Activated T-helper 1 cell treated with anti-CD3 and anti-CD28 coated beads, Interleukin-2, amount 50 U/mL, for 16 hours (primary cell): ENCODE measurements at regions not wholly inside any gene's neighbourhood (a gene's known extent, or its start where the extent isn't known, plus 50 kb on each side); places are given as distances from the start of the nearest gene placed in this dataset.
"Not testable (repeated sequence)": the region's sequence is repeated elsewhere in the genome, so short reads cannot be mapped to it uniquely, and the experiment has no call there.

Source experiments
- DNase-seq, 2 donors: peaks; one replicate each; pipeline ENCODE4 v3.0.0-alpha.2; 2020; ENCODE audit warnings: low read depth in 1 of 2, low spot score in 1 of 2

DNA sequence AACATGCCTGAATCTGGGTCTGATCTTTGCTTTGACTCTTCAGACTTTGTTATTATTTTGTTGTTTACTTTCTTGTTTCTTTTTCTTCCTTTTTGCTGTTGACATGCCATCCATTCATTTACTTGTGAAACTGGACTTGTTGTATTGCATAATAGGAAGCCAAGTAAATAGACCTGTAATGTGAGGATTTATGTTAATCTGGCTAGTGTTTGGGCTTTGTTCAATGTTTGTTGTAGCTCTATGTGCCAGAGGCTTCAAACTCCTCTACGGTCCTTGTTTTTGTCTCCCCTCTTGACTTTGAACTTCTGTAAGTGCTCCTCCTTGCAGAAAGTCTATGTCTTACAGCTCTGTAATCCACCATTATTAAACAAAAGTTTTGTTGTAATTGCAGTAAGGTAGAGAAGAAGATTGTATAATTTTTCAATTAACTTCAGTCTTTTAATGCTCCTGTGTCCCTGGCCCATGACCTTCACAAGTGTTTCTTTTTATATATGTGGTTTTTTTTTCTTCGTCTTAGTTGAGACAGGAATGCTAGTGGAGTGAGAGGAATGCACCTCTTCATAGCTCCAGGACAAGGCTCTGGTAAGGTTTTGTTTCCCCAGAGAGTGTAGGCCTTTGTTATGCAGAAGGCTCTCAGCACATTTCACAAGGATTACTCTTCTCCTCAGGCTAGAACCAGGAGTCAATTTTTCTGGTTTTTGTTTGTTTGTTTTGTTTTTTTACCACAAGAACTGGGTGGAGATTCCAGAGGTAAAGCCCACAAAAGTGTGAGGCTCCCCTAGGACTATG lies 1061.8 kb upstream of the CITED2 start:
- no peak for DNase-seq

DNA sequence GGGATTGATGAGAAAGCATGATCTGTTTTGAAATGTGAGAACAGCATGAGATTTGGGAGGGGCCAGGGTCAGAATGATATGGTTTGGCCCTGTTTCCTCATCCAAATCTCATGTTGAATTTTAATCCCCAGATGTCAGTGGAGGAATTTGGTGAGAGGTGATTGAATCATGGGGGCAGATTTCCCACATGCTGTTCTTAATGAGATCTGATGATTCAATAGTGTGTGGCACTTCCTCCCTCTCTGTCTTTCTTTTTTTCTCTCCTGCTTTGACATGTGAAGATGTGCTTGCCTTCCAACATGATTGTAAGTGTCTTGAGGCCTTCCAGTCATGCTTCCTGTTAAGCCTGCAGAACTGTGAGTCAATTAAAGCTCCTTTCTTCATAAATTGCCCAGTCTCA lies 1060.3 kb upstream of the CITED2 start:
- DNase-seq, result no peak

DNA sequence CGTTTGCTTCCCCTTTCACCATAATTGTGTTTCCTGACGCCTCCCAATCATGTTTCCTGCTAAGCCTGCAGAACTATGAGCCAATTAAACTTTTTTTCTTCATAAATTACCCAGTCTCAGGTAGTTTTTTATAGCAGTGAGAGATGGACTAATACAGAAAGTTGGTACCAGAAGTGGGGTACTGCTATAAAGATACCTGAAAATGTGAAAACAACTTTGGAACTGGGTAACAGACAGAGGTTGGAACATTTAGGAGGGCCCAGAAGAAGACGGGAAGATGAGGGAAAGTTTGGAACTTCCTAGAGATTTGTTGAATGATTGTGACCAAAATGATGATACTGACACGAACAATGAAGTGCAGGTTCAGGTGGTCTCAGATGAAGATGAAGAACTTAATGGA lies 1058.6 kb upstream of the CITED2 start:
- DNase-seq, result no peak

DNA sequence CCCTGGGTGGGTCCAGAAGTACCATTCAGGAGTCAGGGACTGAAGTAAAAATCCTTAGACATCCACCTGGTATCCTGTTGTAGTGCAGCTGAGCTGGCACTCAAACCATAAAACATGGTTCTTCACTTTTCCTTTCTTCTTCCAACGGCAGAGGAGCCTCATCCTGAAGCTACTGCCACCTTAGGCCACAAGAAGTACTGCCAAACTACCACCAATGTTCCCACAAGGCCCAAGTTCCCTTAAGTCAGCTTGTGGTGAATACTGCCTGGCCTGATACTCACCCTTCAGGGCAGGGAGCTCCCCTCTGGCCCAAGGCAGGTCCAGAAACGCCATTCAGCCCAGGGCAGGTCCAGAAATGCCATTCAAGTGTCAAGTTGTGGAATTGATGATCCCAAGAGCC lies 1053.4 kb upstream of the CITED2 start:
- no peak for DNase-seq

DNA sequence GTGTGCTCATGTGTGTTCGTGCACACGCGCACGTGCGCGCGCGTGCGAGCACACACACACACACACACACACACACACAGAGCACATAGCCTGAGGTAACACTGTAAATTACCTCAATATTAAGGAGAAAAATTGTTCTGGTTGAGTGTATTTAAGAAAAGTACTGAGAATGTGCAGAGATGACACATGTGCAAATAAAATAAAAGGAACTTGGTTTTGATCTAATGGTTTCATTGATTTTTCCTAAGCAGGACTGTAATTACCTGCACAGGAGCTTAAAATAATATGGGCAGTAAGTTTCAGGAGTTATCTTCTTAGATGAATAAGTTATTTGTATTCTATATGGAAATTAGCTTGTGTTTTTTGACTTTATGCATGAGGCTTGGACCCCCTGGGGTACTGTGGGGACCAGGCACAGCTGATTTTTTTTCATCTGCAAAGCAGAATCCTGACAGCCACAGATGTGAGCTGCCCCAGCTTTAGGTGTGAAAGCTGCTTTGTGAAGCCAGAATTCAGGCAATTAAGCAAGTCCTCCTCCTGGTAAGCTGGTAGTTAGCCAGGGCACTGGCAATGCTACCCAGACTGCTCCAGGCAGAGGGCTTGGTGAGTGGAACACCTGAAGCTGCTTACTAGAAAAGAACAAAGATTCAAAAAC lies 1040.6 kb upstream of the CITED2 start:
- no peak for DNase-seq

DNA sequence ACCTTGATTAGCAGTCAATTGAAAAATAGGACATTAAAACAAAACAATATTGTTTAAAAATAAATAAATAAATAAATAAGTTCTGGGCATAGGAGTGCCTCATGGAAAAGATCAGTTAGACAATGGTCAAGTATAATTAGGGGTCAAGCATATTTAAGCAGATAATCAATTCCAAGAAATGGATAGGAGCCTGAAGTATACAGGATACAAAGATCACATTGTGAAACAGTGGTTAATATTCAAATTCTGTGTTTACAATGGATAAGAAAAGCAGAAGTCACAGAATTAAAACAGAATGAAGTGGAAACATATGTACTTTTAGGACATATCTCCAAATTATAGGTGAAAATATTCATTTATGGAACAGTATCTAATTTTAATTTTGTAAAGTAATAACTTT lies 1028.6 kb upstream of the CITED2 start:
- no peak for DNase-seq

DNA sequence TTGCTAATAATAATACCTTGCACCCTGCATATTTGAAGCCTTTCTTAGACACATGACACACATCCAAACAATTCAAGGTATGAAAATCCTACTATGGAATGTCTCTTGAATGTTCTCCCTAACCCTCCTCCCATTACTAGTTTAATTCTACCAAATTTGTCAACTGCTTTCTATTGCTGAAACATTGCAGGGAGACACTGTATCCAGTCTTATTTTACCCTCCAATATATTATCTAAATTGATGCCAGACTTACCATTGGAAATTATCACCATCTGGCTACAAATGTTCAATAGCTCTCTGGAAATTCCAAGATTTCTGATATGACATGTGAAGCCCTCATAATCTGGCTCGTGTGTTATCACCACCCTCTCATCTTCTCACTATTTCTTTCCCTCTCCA lies 1027.3 kb upstream of the CITED2 start:
- no peak for DNase-seq

DNA sequence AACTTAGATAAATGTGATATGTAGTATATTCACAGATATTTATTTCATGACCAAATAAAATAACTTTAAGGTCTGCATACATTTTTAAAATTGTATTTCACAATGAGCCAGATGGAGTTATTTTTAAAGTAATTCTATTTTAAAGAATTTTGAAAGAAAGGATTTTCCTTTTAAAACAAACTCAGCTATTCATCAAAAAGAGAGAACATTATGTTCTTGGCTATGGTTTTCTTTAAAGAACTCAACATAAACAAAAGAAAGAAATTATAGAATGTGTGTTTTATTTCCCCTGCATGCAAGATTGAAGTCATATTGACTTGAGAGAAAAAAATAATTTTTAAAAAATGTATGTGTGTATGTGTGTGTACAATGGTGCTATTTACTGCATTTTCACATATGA lies 1023.6 kb upstream of the CITED2 start:
- DNase-seq, result no peak

DNA sequence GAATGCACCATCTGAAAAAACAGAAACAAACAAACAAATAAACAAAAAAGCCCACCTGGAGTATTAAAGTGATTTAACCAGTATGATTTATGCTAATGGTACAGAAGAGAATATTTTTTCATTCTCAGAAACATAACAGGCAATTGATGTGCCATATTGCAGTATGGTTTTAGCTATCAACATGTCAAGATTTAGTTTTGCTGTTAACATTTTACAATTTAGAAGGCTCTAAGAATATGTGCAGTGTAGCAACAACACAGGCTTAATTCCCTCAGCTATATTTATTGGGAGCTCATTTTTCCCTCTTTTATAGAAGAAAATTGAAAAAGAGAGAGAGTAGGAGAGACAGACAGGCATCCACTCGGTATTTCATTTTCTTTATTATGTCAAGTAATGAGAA lies 1022.7 kb upstream of the CITED2 start:
- DNase-seq, result no peak

DNA sequence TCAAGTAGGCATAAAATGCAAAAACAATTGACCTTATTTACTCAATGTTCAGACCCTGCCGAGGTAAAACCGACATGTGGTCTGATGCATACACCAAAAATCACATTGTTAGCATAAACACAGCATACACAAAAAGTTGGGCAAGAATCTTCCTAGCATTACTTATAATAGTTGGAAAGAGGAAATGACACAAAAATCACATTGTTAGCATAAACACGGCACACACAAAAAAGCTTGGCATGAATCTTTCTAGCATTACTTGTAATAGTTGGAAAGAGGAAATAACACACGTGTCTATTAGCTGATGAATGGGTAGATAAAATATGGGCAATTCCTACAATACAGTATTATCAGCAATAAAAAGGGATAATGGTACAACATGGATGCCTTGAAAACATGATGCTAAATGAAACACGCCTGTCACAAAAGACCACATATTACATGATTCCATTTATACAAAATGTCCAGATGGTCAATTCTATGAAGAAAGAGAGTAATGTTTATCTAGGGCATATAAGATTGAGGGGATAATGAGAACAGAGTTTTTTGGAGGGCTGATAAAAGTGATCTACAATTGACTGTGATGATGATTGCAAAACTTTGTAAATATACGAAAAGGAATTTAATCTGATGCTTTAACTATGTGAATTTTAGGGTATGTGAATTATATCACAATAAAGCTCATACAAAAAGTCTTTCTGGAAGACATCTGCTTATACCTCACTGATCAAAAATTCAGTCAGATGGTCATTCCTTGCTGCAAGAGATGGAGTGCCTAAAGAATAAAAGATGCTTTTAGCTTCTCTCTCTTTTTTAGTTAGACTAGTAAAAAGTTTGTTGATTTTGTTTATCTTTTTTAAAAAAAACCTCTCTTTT lies 1019.5 kb upstream of the CITED2 start:
- no peak for DNase-seq

DNA sequence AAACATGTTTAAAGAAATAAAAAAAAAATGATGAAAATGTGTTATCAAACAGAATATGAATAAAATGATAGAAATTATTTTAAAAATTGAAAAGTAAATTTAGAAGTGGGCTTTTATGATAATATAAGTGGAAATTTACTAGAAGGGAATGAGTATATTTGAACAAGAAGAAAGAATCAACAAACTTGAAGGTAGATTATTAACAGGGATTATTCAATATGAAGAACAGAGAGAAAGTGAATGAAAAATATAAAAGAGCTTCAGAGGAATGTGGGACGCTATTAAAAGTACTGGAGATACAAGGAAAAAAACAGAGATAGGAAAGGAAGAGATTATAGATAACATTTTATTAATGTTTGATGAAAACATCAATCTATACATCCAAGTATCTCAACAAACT lies 1014.4 kb upstream of the CITED2 start:
- no peak for DNase-seq

DNA sequence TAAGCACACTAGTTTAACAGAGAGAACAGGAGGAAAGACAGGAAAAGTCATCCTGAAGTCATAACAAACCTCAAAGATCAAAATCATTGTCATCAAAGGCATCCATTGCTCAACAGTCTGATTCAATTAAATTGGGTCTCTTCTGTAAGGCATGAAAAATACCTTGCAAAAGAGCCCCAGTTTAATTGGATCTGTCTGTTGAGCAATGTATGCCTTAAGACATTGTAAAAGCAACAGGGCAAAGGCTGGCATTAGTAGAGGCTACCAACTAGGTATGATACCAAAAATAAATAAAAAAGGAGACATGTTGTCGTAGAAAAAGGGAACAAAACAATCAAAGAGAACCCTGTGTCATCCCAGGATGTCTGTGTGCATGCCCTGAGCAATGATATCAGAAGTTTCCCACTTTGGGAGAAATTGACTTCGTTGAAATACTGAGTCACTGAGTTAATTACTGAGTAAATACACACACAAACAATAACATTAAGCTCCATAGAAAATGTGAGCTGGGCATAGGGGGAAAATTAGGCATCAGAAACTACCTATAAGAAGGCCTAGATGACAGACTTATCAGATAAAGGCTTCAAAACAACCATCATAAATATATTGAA lies 1013.8 kb upstream of the CITED2 start:
- DNase-seq, result no peak

DNA sequence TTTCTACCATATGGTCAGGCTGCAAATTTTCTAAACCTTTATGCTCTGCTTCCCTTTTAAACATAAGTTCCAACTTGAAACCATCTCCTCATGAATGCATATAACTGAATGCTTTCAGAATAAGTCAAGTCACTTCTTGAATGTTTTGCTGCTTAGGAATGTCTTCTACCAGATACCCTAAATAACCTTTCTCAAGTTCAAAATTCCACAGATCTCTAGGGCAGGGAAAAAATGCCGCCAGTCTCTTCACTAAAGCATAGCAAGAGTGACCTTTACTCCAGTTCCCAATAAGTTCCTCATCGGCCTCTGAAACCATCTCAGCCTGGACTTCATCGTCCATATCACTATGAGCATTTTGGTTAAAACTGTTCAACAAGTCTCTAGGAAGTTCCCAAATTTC lies 1011.2 kb upstream of the CITED2 start:
- DNase-seq, result no peak

DNA sequence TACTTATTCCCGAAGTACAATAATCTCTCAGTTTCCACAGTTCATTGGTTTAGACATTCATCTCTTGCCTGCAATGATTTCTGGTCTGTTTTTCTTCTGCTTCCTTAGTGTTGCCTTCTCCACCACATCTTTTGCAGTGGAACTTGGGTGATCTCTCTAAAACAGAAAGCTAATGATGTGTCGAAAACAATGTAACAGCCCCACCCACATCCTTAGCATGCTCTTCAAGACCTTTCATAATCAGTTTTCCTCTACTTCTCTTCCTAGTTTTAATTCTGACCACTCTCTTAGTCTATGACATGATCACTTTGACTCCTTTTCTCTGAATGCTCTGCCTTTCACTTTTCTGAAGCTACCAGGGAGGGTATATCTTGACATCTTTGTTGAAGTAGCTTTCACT lies 1007.9 kb upstream of the CITED2 start:
- no peak for DNase-seq

DNA sequence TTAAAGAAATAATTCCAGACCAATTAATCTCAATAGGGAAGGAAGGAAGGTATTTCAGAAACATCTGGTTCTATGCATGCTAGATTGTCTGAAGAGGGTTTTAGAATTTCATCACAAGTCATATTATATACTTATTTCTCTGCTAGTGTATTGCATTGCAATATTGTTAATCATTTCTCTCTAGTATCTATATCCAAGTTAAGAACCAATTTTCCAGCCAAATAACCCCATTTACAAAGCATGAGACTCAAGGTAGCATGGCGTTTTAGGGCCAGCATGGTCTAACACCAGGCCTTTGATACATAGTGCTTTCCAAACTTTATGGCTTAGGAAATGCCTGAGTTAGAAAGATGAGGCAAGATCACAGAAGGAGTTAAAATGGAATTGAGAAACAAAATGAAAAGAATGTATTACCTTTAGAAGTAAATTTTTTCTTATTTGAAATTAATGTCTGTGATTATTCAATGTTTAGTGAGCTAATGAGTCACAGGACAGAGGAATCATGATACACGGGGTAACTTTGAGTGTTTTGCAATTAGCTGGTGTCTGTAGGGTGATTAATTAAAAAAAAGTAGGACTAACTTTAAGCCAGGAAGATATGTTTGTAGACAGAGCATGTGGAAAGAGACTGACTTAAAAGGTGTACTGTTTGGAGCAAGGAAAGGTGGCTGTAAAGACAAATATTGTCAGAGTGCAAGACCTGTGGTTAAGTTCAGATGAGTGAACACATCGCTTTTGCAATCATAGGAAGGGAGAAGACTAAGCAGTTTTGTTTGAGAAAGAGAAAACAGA lies 1006.2 kb upstream of the CITED2 start:
- no peak for DNase-seq

DNA sequence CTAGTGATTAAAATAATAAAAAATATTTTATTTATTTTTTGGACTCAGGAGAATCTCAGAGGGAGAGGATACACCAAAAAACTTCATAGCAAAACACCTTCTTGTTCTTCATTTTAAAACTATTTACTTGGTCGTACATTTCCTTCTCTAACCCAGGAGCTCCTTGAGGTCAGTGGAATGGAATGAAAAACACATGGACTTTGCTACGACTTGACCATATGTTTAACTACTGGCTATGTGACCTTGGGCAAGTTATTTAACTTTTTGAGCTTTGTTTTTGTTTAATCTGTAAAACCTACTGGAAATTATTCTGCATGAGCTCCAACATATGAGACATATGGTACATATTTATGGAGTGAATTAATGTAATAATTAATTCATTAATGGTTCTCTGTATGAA lies 1005.5 kb upstream of the CITED2 start:
- no peak for DNase-seq

DNA sequence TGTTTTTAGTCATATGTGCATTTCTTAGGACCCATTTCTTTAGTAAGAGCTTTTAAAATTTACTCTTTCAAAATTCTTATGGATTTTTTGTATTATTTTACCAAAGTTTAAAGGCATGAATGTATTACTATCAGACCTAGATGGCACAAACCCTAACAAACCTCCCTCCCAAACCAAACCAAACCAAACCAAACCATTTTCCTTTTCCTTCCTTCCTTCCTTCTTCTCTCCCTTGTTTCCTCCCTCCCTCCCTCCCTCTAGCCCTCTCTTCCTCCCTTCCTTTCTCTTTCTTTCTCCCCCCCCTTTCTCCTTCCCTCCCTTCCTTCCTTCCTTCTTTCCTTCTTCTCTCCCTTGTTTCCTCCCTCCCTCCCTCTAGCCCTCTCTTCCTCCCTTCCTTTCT lies 1001.8 kb upstream of the CITED2 start:
- DNase-seq, result no peak

DNA sequence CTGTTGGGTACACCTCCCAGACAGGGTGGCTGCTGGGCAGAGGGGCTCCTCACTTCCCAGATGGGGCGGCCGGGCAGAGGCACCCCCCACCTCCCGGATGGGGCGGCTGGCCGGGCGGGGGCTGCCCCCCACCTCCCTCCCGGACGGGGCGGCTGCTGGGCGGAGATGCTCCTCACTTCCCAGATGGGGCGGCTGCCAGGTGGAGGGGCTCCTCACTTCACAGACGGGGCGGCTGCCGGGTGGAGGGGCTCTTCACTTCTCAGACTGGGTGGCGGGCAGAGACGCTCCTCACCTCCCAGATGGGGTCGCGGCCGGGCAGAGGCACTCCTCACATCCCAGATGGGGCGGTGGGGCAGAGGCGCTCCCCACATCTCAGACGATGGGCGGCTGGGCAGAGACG lies 999.3 kb upstream of the CITED2 start:
- not testable (repeated sequence) for DNase-seq

DNA sequence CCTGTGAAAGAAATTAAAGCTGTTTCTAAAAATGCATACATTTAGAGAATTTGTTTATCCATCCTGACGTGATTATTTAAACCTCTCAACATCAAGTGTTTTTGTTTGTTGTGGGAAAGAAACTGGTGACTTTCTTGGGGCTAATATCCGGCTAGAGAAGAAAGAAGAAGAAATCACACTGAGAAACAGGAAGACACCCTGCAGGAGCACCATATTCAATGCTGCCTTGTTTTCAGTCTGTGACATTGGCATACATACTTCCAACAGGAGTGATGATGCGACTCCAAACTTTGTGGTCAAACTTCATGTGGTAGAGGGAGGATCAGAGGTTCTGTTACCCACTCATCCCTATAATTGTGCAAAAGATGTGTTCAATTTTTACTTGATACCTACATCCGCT lies 997.6 kb upstream of the CITED2 start:
- DNase-seq, result no peak

DNA sequence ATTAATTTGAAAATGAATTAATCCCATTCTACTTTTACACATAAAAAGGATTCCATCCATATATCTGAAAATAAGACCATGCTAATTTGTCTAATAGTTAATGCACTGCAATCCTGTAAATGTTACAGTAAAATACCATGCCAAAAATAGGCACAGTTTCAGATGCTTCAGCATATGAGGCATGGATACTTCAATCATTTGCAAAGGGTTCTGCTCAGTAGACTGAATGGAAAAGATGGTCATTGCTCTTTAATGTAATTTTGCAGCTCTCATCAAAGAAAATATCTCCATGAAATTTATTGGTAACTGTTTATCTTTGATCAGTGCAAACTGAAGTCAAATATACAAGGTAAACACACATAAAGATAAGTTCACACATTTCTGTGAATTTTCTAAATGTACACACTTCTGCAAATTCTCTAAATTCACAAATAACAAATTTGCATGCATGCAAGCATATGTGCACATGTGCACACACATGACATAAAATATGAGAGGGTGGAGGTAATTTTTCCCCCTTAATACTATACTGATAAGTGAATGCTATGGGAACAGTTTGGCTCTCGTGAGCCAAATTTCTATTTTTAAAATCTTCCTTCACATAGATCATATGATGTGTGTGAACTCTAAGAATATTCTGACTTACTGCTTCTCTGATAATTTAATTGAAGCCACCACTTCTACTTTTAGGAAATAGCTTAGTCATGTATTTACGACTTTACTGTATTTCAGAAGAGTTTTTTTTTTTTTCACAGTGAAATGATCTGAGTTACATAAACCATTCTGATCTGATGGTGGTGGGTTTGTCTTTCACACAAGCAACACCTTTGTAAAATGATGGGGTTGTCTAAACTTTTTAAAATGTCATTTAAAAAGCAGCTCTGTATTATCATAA lies 996.8 kb upstream of the CITED2 start:
- no peak for DNase-seq
